ENCODE measurements at regions not wholly inside any gene's neighbourhood (a gene's known extent, or its start where the extent isn't known, plus 50 kb on each side); places are given as distances from the start of the nearest gene placed in this dataset.

- ChIA-PET RAD21 (ENCODE audit: low non-redundant PET in 1 of 2, low total read pairs in 2 of 2, uncharacterized antibody in 2 of 2, unreplicated experiment in 2 of 2) (interaction anchor here (0.7 to 1.1 kb wide), 2 partner anchors 89 to 150 kb away, joined by 3 read pairs; no protein-coding TSS in a partner anchor), CTCF (interaction anchor here (0.6 to 1.4 kb wide), 15 partner anchors 9 to 165 kb away, joined by 3 to 23 read pairs (median 4); partner anchors contain the start of gene ATL2), POLR2A (interaction anchor here (0.7 to 1.0 kb wide), 2 partner anchors 89 to 124 kb away, joined by 3 read pairs; no protein-coding TSS in a partner anchor)
- H3K9me3 ChIP-seq (ENCODE audit: control insufficient read depth in 1 of 2, insufficient read depth in 1 of 2, low read depth in 1 of 2, low read length in 2 of 2), result no peaks in the 10 kb centered on the region
- ATAC-seq (no peak), DNase-seq (ENCODE audit: low read depth, low spot score) (no peak)
- no TSS peak for BruUV-seq (replicated peaks)
- H3K27ac ChIP-seq (ENCODE audit: low read depth, low read length), result no peak overlapping the region
- H3K9ac ChIP-seq (ENCODE audit: low read length), result no peak overlapping the region
- intact Hi-C loops (cut with micrococcal nuclease), result loop anchor here (1.0 kb wide), 1 partner anchor 149 kb away; no protein-coding TSS in a partner anchor
- H3K36me3 ChIP-seq (ENCODE audit: control insufficient read depth in 1 of 2, insufficient read depth in 2 of 2, low read length in 2 of 2), result no peaks in the 10 kb centered on the region
- H2AFZ ChIP-seq (ENCODE audit: low read depth, low read length, poor library complexity, severe bottlenecking), result peak overlapping the region; percentile 47
- H4K20me1 ChIP-seq (ENCODE audit: insufficient read depth), result no peaks in the 10 kb centered on the region
- TF ChIP-seq CEBPB (IDR thresholded peaks at IDR 0.05; ENCODE audit: low read depth) (no peak), ELF1 (IDR thresholded peaks at IDR 0.05; ENCODE audit: borderline replicate concordance, low read depth) (no peak), SP1 (IDR thresholded peaks at IDR 0.05; ENCODE audit: low read depth) (no peak), CTCF (IDR thresholded peaks at IDR 0.05 in 2 of 3, conservative IDR thresholded peaks at IDR 0.05 in 1 of 3; ENCODE audit: borderline replicate concordance in 1 of 3, insufficient read depth in 1 of 3, low read depth in 2 of 3, low read length in 2 of 3) (no peak), ZFX (IDR thresholded peaks at IDR 0.05) (no peak), POLR2AphosphoS5 (IDR thresholded peaks at IDR 0.05; ENCODE audit: low read depth, low read length) (no peak), CBX3 (IDR thresholded peaks at IDR 0.05; ENCODE audit: low read depth) (no peak), EGR1 (IDR thresholded peaks at IDR 0.05; ENCODE audit: low read depth) (no peak)
- H3K4me1 ChIP-seq (ENCODE audit: control insufficient read depth in 1 of 2, insufficient read depth in 2 of 2, low read length in 2 of 2), result peaks cover 24 to 35% of the 10 kb centered on the region in 2 experiments
- no peak overlapping the region for H3K4me2 ChIP-seq (ENCODE audit: low read length)
- H3K9me2 ChIP-seq (ENCODE audit: insufficient read depth), result no peaks in the 10 kb centered on the region
- no peak overlapping the region for H3K4me3 ChIP-seq (replicated peaks in 1 of 2; ENCODE audit: low read depth in 1 of 2, low read length in 2 of 2)
- H3K27me3 ChIP-seq (ENCODE audit: insufficient read depth, low read length), result peaks cover 5% of the 10 kb centered on the region; the same call in 1 of the 2 replicates
- H3K79me2 ChIP-seq (ENCODE audit: insufficient read depth, low read length), result no peaks in the 10 kb centered on the region
Measured at GRCh38 chr2:38464971-38465788, 88.1 kb upstream of the ATL2 start.
